ENCODE measurements at regions not wholly inside any gene's neighbourhood (a gene's known extent, or its start where the extent isn't known, plus 50 kb on each side); places are given as distances from the start of the nearest gene placed in this dataset.

DNA sequence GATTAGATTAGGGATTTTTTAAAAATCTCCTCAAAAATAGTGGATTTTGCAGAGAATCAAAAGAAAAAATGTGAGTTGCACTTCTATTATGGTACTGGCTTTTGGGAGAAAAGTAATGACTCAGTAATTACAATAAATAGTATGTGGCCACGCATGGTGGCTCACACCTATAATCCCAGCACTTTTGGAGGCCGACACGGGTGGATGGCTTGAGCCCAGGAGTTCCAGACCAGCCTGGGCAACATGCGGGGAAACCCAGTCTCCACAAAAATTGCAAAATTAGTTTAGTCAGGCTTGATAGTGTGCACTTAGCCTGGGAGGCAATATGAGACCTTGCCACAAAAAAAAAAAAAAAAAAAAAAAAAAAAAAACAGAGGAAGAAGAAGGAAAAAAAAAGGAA, 1098.2 kb downstream of the ZPLD1 start:
- H4K8ac ChIP-seq (ENCODE audit: extremely low read depth, insufficient read depth, low read length) = no peak overlapping the region
- DNase-seq (ENCODE audit: low read depth in 1 of 2, low spot score in 2 of 2) = no peak
- WGBS, 2 experiments (ENCODE audit: extremely low coverage in 1 of 2, insufficient coverage in 1 of 2, insufficient read length in 1 of 2, insufficient replicate concordance in 2 of 2, low coverage in 1 of 2, low lambda C conversion rate in 2 of 2, missing lambda C conversion rate in 1 of 2) = 95% methylated on average over 4 of the region's 4 CpGs; no CpG with 5 or more reads in 1 of the 2 experiments
- TF ChIP-seq SIX5 (IDR thresholded peaks at IDR 0.05; ENCODE audit: low read depth, low read length) (no peak), FOSL1 (IDR thresholded peaks at IDR 0.05; ENCODE audit: insufficient read depth, low read depth, low read length) (no peak), EGR1 (IDR thresholded peaks at IDR 0.05; ENCODE audit: borderline replicate concordance, low read depth, low read length) (no peak), JUND (IDR thresholded peaks at IDR 0.05; ENCODE audit: low read length) (no peak), CEBPB (IDR thresholded peaks at IDR 0.05; ENCODE audit: low read depth, low read length) (no peak), ATF2 (IDR thresholded peaks at IDR 0.05; ENCODE audit: low read length) (no peak), ASH2L (IDR thresholded peaks at IDR 0.05; ENCODE audit: low read length) (no peak), TCF12 (IDR thresholded peaks at IDR 0.05; ENCODE audit: low read depth, low read length) (no peak), TBP (IDR thresholded peaks at IDR 0.05; ENCODE audit: low read depth, low read length) (no peak), SRF (IDR thresholded peaks at IDR 0.05; ENCODE audit: low read depth, low read length) (no peak), SP1 (IDR thresholded peaks at IDR 0.05; ENCODE audit: low read depth, low read length) (no peak)
- TF ChIP-seq, protein P1, sequence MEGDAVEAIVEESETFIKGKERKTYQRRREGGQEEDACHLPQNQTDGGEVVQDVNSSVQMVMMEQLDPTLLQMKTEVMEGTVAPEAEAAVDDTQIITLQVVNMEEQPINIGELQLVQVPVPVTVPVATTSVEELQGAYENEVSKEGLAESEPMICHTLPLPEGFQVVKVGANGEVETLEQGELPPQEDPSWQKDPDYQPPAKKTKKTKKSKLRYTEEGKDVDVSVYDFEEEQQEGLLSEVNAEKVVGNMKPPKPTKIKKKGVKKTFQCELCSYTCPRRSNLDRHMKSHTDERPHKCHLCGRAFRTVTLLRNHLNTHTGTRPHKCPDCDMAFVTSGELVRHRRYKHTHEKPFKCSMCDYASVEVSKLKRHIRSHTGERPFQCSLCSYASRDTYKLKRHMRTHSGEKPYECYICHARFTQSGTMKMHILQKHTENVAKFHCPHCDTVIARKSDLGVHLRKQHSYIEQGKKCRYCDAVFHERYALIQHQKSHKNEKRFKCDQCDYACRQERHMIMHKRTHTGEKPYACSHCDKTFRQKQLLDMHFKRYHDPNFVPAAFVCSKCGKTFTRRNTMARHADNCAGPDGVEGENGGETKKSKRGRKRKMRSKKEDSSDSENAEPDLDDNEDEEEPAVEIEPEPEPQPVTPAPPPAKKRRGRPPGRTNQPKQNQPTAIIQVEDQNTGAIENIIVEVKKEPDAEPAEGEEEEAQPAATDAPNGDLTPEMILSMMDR (IDR thresholded peaks at IDR 0.05; ENCODE audit: control extremely low read depth in 1 of 3, insufficient read depth in 1 of 3, low read depth in 1 of 3, low read length in 3 of 3) = no peak

More for the DNA sequence above, 1098.2 kb downstream of the ZPLD1 start:
- no peak overlapping the region for H2BK120ac ChIP-seq (replicated peaks; ENCODE audit: low read depth, low read length)
- no peak overlapping the region for H4K91ac ChIP-seq (replicated peaks; ENCODE audit: insufficient read length, low read length)
- FAIRE-seq = no peak
- H2AFZ ChIP-seq (ENCODE audit: low read length) = no peak overlapping the region
- H3K36me3 ChIP-seq (ENCODE audit: control insufficient read depth in 2 of 4, insufficient read depth in 4 of 4, low read length in 3 of 4) = no peaks in the 10 kb centered on the region
- no peak overlapping the region for H3K4me3 ChIP-seq (ENCODE audit: extremely low read depth in 1 of 4, insufficient read depth in 2 of 4, low read depth in 3 of 4, low read length in 4 of 4)
- H2BK5ac ChIP-seq (ENCODE audit: low read depth, low read length) = no peak overlapping the region
- no peak overlapping the region for H3K4ac ChIP-seq (replicated peaks; ENCODE audit: insufficient read length, low read depth, low read length)
- no peaks in the 10 kb centered on the region; the same call in 1 of the 2 replicates for H3K23me2 ChIP-seq (ENCODE audit: low read depth, low read length)
- no peak overlapping the region for H2BK20ac ChIP-seq (ENCODE audit: low read length)
- H2BK12ac ChIP-seq (ENCODE audit: low read depth, low read length) = no peak overlapping the region
- H3K9ac ChIP-seq (replicated peaks in 1 of 4; ENCODE audit: extremely low read depth in 1 of 4, low read depth in 3 of 4, low read length in 3 of 4) = no peak overlapping the region
- no peak overlapping the region for H3K18ac ChIP-seq (ENCODE audit: extremely low read depth, low read length)
- H3K27ac ChIP-seq (ENCODE audit: low read depth, low read length) = no peak overlapping the region
- 0 out of 7 replicates have a peak, but pooled peaks cover 0 to 2% (median 0%) of the 10 kb centered on the region in 4 experiments for H3K4me1 ChIP-seq (replicated peaks in 1 of 4; ENCODE audit: control insufficient read depth in 3 of 4, insufficient read depth in 4 of 4, low read length in 3 of 4)
- H2AK5ac ChIP-seq (ENCODE audit: low read depth, low read length) = no peak overlapping the region
- no peaks in the 10 kb centered on the region for H4K20me1 ChIP-seq (replicated peaks in 1 of 2; ENCODE audit: control insufficient read depth in 1 of 2, insufficient read depth in 2 of 2, low read length in 2 of 2)
- H3K27me3 ChIP-seq (replicated peaks in 1 of 4; ENCODE audit: control insufficient read depth in 3 of 4, extremely low read depth in 1 of 4, insufficient read depth in 3 of 4, low read length in 3 of 4) = no peaks in the 10 kb centered on the region
- ChIA-PET CTCF (ENCODE audit: partially characterized antibody) (no interaction called here), POLR2A (ENCODE audit: partially characterized antibody) (no interaction called here)
- no peak overlapping the region for H4K5ac ChIP-seq (ENCODE audit: insufficient read length, low read depth, low read length)
- H3K9me3 ChIP-seq (ENCODE audit: insufficient read depth in 2 of 2, low read depth in 1 of 2, low read length in 1 of 2) = no peaks in the 10 kb centered on the region; a peak in 1 of 4 replicates
- H3K79me2 ChIP-seq (ENCODE audit: control insufficient read depth in 1 of 2, insufficient read depth in 2 of 2, low read length in 2 of 2) = no peaks in the 10 kb centered on the region
- H3K56ac ChIP-seq (replicated peaks; ENCODE audit: insufficient read length, low read depth, low read length) = no peak overlapping the region
- no peak overlapping the region for H3K23ac ChIP-seq (ENCODE audit: insufficient read length)
- H3K14ac ChIP-seq (ENCODE audit: insufficient read length) = no peak overlapping the region
- no peaks in the 10 kb centered on the region for H3K79me1 ChIP-seq (ENCODE audit: low read depth, low read length)
- H2BK15ac ChIP-seq (ENCODE audit: low read length) = no peak overlapping the region
- H3K4me2 ChIP-seq (ENCODE audit: insufficient read depth in 1 of 2, low read depth in 2 of 2, low read length in 2 of 2) = no peak overlapping the region
